Stomach (tissue), 4 donors: ENCODE measurements at regions not wholly inside any gene's neighbourhood (a gene's known extent, or its start where the extent isn't known, plus 50 kb on each side); places are given as distances from the start of the nearest gene placed in this dataset.

Source experiments
- EP300 ChIP-seq: sonication (generic); formaldehyde crosslinking; IDR thresholded peaks from one replicate; pipeline ENCODE4 v1.6.1; 2017; ENCODE audit warnings: antibody characterized with exemption
- POLR2A ChIP-seq, 4 donors: fragments of 450-650 bp; IDR thresholded peaks; one replicate each; pipeline ENCODE4 v1.6.1; 2016; ENCODE audit warnings: antibody characterized with exemption in 4 of 4, control low read depth in 2 of 4, mild to moderate bottlenecking in 1 of 4, moderate library complexity in 1 of 4
- POLR2AphosphoS5 ChIP-seq, 3 donors: sonication (generic); formaldehyde crosslinking; IDR thresholded peaks; one replicate each; pipeline ENCODE4 v1.6.1; 2016; ENCODE audit warnings: antibody characterized with exemption in 3 of 3
- TF ChIP-seq, protein P1 (sequence below), 7 experiments: fragments of 450-650 bp in 4 of 7; fragments of 200-600 bp in 3 of 7; sonication (generic) in 3 of 7; IDR thresholded peaks; one replicate each; pipeline ENCODE4 v1.5.1; 2016 to 2019; ENCODE audit warnings: antibody characterized with exemption in 7 of 7, control low read depth in 2 of 7, mild to moderate bottlenecking in 1 of 7

DNA sequence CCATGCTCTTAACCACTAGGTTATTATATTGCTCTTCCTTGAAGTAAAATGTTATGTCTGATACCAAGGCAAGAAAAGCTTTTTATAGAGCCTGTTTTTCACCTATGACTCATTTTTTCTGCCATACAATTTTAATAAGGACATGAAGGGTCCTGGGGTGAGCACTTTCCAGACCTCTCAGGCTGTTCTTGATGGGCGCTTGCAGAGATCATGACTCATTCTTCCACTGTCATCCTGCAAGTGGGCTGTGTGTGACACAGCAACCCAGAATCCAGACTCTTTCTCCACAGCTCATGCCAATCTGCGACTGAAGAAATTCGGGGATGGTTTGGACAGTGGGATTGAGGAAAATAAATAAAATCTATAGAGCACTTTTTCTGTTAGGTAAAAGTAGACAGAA, 506.7 kb upstream of the NBEA start:
- TF ChIP-seq EP300, result no peak
- TF ChIP-seq, protein P1, sequence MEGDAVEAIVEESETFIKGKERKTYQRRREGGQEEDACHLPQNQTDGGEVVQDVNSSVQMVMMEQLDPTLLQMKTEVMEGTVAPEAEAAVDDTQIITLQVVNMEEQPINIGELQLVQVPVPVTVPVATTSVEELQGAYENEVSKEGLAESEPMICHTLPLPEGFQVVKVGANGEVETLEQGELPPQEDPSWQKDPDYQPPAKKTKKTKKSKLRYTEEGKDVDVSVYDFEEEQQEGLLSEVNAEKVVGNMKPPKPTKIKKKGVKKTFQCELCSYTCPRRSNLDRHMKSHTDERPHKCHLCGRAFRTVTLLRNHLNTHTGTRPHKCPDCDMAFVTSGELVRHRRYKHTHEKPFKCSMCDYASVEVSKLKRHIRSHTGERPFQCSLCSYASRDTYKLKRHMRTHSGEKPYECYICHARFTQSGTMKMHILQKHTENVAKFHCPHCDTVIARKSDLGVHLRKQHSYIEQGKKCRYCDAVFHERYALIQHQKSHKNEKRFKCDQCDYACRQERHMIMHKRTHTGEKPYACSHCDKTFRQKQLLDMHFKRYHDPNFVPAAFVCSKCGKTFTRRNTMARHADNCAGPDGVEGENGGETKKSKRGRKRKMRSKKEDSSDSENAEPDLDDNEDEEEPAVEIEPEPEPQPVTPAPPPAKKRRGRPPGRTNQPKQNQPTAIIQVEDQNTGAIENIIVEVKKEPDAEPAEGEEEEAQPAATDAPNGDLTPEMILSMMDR (IDR thresholded peaks at IDR 0.05), result no peak
- TF ChIP-seq POLR2A (IDR thresholded peaks at IDR 0.05), result no peak
- TF ChIP-seq POLR2AphosphoS5 (IDR thresholded peaks at IDR 0.05), result no peak
